CD4-positive, alpha-beta T cell (primary cell): ENCODE measurements at regions not wholly inside any gene's neighbourhood (a gene's known extent, or its start where the extent isn't known, plus 50 kb on each side); places are given as distances from the start of the nearest gene placed in this dataset.

ENCODE experiments used
- ATAC-seq: fragments of 200-7000 bp; cut with Tn5 transposase; one replicate; pipeline ENCODE4 v1.10.0; 2022; ENCODE audit warnings: mild to moderate bottlenecking; ENCODE audit not compliant: poor library complexity
- CTCF ChIA-PET: fragments of 350-600 bp; sonication (Branson Sonifier 250); formaldehyde crosslinking; loops from one replicate; lab custom pipeline; 2021; ENCODE audit warnings: antibody characterized with exemption, inconsistent platforms; lab: Charles Lee
- POLR2A ChIA-PET: fragments of 350-600 bp; sonication (Branson Sonifier 250); formaldehyde crosslinking; loops from one replicate; lab custom pipeline; 2021; ENCODE audit warnings: antibody characterized with exemption, inconsistent platforms; lab: Charles Lee
- DNase-seq, 14 experiments: peaks; one replicate each; pipeline ENCODE4 v3.0.0-alpha.2; 2013 to 2020; ENCODE audit warnings: mixed read lengths in 2 of 14
- H3K27ac ChIP-seq, 2 donors: one replicate each; pipeline versions ENCODE4 v1.5.1 to v1.7.0; 2013; ENCODE audit warnings: low read length in 2 of 2, low read depth in 1 of 2, mild to moderate bottlenecking in 1 of 2
- H3K27me3 ChIP-seq, 2 experiments: 1 replicate in 1 of 2; 2 replicates in 1 of 2; pipeline versions ENCODE4 v1.6.1 to v1.7.0; 2013; ENCODE audit warnings: low read length in 2 of 2, control low read depth in 1 of 2, mild to moderate bottlenecking in 1 of 2, moderate library complexity in 1 of 2; ENCODE audit not compliant: insufficient read depth in 2 of 2, control insufficient read depth in 1 of 2
- H3K36me3 ChIP-seq: one replicate; pipeline ENCODE4 v1.6.1; 2013; ENCODE audit warnings: low read length, control low read depth; ENCODE audit not compliant: insufficient read depth
- H3K4me1 ChIP-seq: one replicate; pipeline ENCODE4 v1.6.1; 2013; ENCODE audit warnings: low read length, control low read depth; ENCODE audit not compliant: insufficient read depth
- H3K4me3 ChIP-seq: one replicate; pipeline ENCODE4 v1.5.1; 2013; ENCODE audit warnings: mild to moderate bottlenecking, low read length, moderate library complexity
- H3K9me3 ChIP-seq, 2 experiments: 1 replicate in 1 of 2; 2 replicates in 1 of 2; pipeline versions ENCODE4 v1.6.1 to v1.7.0; 2013; ENCODE audit warnings: low read length in 2 of 2, mild to moderate bottlenecking in 2 of 2, control low read depth in 1 of 2, moderate library complexity in 1 of 2; ENCODE audit not compliant: control insufficient read depth in 1 of 2, insufficient read depth in 1 of 2
- H3K27ac Mint-ChIP-seq: one replicate; pipeline ENCODE4 v1.8.0; 2020; ENCODE audit warnings: mixed read lengths
- H3K27me3 Mint-ChIP-seq: one replicate; pipeline ENCODE4 v1.8.0; 2021; ENCODE audit warnings: mixed read lengths
- H3K36me3 Mint-ChIP-seq: one replicate; pipeline ENCODE4 v1.8.0; 2021; ENCODE audit warnings: low read depth, mixed read lengths
- H3K4me1 Mint-ChIP-seq: one replicate; pipeline ENCODE4 v1.8.0; 2021; ENCODE audit warnings: low read depth, mixed read lengths
- H3K4me3 Mint-ChIP-seq: one replicate; pipeline ENCODE4 v1.8.0; 2020; ENCODE audit warnings: mild to moderate bottlenecking, mixed read lengths
- H3K9me3 Mint-ChIP-seq: one replicate; pipeline ENCODE4 v1.8.0; 2020; ENCODE audit warnings: mixed read lengths
- intact Hi-C, 2 experiments: fragments of 100-400 bp; cut with DNase I in 1 of 2; cut with micrococcal nuclease in 1 of 2; formaldehyde crosslinking; loops; one replicate each; pipeline versions ENCODE4 v1.15.1 to v1.9.0; 2023 to 2025; cut with DNase I, micrococcal nuclease
- TF ChIP-seq, protein P1 (sequence below): fragments of 200-600 bp; IDR thresholded peaks from one replicate; pipeline ENCODE4 v1.8.0; 2022; ENCODE audit warnings: antibody characterized with exemption, mild to moderate bottlenecking

- TF ChIP-seq, protein P1, sequence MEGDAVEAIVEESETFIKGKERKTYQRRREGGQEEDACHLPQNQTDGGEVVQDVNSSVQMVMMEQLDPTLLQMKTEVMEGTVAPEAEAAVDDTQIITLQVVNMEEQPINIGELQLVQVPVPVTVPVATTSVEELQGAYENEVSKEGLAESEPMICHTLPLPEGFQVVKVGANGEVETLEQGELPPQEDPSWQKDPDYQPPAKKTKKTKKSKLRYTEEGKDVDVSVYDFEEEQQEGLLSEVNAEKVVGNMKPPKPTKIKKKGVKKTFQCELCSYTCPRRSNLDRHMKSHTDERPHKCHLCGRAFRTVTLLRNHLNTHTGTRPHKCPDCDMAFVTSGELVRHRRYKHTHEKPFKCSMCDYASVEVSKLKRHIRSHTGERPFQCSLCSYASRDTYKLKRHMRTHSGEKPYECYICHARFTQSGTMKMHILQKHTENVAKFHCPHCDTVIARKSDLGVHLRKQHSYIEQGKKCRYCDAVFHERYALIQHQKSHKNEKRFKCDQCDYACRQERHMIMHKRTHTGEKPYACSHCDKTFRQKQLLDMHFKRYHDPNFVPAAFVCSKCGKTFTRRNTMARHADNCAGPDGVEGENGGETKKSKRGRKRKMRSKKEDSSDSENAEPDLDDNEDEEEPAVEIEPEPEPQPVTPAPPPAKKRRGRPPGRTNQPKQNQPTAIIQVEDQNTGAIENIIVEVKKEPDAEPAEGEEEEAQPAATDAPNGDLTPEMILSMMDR = no peak
- DNase-seq = no peak
- H3K27ac Mint-ChIP-seq = no peak overlapping the region
- ChIA-PET CTCF (no interaction called here), POLR2A (no interaction called here)
- no peak overlapping the region for H3K4me3 Mint-ChIP-seq
- no peaks in the 10 kb centered on the region for H3K36me3 Mint-ChIP-seq
- H3K4me1 Mint-ChIP-seq = no peaks in the 10 kb centered on the region
- H3K27ac ChIP-seq = no peak overlapping the region
- H3K4me3 ChIP-seq = no peak overlapping the region
- H3K27me3 Mint-ChIP-seq = no peaks in the 10 kb centered on the region
- no peaks in the 10 kb centered on the region for H3K9me3 ChIP-seq
- intact Hi-C loops = no loop called here
- no peak for ATAC-seq
- no peaks in the 10 kb centered on the region for H3K4me1 ChIP-seq
- peaks cover 10% of the 10 kb centered on the region for H3K9me3 Mint-ChIP-seq
- no peaks in the 10 kb centered on the region for H3K27me3 ChIP-seq
- no peaks in the 10 kb centered on the region for H3K36me3 ChIP-seq
Measured at GRCh38 chr2:66084948-66085590, 349.9 kb upstream of the MEIS1 start.

GRCh38 chr2:66082581-66082980 is 352.3 kb upstream of the MEIS1 start:
- Mint-ChIP-seq H3K9me3 (peaks cover 5% of the 10 kb centered on the region), H3K36me3 (no peaks in the 10 kb centered on the region), H3K27ac (no peak overlapping the region), H3K4me3 (no peak overlapping the region), H3K27me3 (no peaks in the 10 kb centered on the region), H3K4me1 (no peaks in the 10 kb centered on the region)
- CTCF ChIA-PET = no interaction called here
- Histone ChIP-seq H3K36me3 (no peaks in the 10 kb centered on the region), H3K4me1 (no peaks in the 10 kb centered on the region), H3K27me3 (no peaks in the 10 kb centered on the region), H3K27ac (no peak overlapping the region), H3K9me3 (peaks cover 0 to 4% of the 10 kb centered on the region in 2 experiments), H3K4me3 (no peak overlapping the region)
- POLR2A ChIA-PET = no interaction called here
- no peak for ATAC-seq
- intact Hi-C loops = no loop called here
- TF ChIP-seq, protein P1 = no peak
- no peak for DNase-seq

GRCh38 chr2:66080127-66080526 is 354.8 kb upstream of the MEIS1 start:
- Histone ChIP-seq H3K27ac (no peak overlapping the region), H3K9me3 (peaks cover 0 to 4% of the 10 kb centered on the region in 2 experiments), H3K36me3 (no peaks in the 10 kb centered on the region), H3K4me1 (no peaks in the 10 kb centered on the region), H3K4me3 (no peak overlapping the region), H3K27me3 (no peaks in the 10 kb centered on the region)
- no peak overlapping the region for H3K4me3 Mint-ChIP-seq
- H3K27me3 Mint-ChIP-seq = no peaks in the 10 kb centered on the region
- H3K4me1 Mint-ChIP-seq = no peaks in the 10 kb centered on the region
- no peaks in the 10 kb centered on the region for H3K36me3 Mint-ChIP-seq
- ChIA-PET POLR2A (no interaction called here), CTCF (no interaction called here)
- H3K9me3 Mint-ChIP-seq = no peaks in the 10 kb centered on the region
- no peak for DNase-seq
- intact Hi-C loops = no loop called here
- no peak overlapping the region for H3K27ac Mint-ChIP-seq
- TF ChIP-seq, protein P1 = no peak
- ATAC-seq = no peak
